Ureter (tissue), 1 donor: ENCODE measurements at regions not wholly inside any gene's neighbourhood (a gene's known extent, or its start where the extent isn't known, plus 50 kb on each side); places are given as distances from the start of the nearest gene placed in this dataset.
"Not testable (repeated sequence)": the region's sequence is repeated elsewhere in the genome, so short reads cannot be mapped to it uniquely, and the experiment has no call there.

Source experiments
- DNase-seq: peaks from one replicate; pipeline ENCODE4 v3.0.0-alpha.2; 2020; ENCODE audit warnings: low spot score
- donor health status: DM: yes; HTN: yes; CAD: no.

DNA sequence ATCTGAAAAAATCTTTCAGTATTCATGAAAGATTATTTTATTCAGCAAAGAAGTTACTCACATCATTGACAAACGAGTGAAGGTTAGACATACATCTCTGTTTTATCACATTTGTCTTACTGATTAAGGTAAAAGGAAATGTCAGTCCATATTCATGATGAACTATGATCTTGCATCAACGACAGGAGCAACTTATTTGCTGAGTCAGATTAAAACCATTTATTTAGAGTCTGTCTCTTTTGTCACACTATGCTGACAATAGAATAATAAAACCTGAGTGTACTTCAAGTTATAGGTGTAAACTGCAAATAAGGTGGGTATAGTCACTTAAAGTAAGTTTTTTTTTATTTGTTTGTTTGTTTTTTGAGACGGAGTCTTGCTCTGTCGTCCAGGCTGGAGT lies 216.5 kb upstream of the SEMA3C start:
- DNase-seq = no peak

DNA sequence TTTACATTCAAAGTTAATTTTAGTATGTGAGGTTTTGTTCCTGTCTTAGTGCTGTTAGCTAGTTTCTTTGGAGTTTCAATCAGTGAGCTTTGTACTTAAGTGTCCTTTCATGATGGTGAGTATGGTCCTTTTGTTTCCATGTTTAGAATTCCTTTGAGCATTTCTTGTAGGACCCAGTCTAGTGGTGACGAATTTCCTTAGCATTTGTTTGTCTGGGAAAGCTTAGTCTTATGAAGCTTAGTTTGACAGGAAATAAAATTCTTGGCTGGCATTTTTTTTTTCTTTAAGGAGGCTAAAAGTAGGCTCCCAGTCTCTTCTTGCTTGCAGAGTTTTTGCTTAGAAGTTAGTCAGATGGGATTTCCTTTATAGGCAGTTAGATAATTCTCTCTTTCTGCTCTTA lies 209.2 kb upstream of the SEMA3C start:
- no peak for DNase-seq

DNA sequence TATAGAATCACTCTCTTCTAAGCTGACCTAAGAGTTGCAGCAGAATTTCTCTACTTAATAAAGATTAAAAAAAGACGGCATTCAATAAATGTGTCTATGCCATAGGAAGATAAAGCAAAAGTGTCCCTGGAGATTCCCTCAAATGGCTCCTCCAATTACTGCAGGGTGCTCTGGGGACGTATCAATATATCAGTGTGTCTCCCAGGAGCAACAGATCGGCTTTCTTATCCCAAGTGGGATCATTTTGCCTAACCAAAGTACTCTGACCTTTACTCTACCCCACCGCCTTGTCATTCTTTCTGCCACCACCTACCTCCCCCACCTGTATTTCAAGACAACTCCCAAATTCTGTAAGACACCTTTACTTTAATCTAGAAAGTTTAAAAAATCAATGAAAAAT lies 202.0 kb upstream of the SEMA3C start:
- DNase-seq = no peak

DNA sequence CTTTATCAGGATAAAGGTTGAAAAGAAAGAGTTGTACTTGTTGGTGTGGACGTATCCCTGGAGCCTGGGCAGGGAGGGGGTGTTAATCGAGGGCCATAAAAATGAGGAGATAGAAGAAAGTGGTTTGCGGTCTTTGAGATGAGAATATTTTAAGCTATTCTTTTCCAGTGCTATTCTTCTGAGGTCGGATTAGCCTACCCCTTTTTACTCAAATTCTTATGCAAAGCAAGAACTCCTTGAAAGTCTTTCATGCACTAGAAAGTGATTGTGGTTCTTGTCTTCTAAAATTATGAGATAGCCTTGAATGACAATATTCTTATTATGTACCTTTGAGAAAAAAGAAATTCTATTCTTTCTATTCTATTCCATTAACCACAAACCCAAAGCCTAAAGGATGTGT lies 201.3 kb upstream of the SEMA3C start:
- DNase-seq = no peak

DNA sequence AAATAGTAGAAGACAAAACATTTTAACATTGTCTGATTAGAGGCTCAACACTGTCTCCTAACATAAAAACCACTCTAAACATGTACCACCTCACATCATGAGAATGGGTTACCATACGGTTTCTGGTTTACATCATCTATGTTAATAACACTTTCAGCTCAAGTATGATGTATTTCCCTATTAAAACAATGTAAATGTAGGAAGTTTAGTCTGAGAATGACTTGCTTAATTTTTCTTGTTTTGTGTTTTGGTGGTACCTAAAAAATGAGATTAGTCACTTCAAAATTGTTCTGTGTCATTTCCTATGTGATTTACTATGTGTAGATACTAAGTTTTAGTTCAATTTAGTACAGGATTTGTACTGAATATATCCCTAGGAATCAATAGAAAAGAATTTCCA lies 195.8 kb upstream of the SEMA3C start:
- DNase-seq = no peak

DNA sequence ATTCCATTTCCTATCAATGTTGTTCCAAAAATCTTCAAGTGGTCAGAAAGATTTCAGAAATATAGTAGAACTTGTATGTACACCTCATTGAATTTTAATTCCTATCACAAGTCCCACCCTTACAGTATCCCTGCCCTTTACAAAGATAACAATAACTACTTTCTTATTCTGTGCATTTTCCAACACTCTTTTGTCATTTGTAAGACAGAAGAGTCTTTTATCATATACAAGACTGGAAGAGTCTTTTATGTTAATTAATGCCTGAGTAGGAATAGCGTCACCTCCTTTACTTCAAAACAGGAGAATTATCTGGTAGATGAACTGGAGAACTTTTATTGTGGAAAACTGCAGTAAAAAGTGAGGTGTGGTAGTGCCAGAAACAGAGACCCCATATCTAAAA lies 193.9 kb upstream of the SEMA3C start:
- no peak for DNase-seq

DNA sequence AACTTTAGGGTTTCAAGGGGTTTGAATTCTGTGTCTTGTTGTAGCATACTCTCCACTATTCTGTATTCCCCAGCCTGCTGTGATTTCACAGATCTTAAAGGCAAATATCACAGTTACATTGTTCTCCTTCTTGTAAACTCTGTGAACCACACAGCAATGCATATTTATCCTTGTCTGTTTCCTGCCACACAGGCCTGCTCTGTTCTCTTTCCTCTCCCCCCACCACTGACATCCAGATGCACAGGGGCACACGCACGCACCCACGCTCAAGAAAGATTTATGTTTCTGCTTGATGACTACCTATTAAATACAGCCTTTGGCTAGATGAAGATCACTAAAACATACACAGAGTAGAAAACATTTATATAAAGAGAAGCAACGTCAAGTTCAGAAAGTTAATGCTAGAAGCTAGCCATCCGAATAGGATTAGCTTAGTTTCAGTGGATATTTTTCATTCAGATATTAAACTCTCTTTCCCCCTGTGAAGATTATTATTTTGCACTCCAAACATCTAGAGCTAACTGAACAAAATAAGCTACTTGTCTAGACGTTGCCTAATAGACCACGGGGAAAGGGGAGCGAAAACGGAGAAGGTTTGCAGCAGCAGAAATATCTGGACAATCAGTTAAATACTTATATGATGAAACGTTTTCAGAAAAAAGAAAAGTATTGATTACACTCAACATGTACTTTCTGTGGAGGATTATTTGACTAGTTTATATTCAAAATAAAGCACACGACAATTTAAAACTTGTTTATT lies 193.1 kb upstream of the SEMA3C start:
- no peak for DNase-seq

DNA sequence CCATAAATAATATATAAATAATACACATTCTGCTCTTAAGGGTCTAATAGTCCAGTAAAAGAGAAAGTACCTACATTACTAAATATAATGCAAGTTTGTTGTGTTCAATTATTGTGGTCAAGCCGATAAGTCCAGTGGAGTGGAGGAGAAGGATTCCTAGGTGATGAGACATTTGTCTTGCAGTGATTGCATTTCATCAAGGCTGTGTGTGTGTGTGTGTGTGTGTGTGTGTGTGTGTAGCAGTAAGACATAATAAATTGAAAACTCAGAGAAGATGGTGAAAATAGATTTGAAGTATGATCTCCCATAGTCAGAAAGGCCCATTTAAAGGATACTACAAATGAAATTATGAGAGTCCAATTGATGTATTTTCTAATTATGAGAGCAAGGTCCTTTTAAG lies 192.5 kb upstream of the SEMA3C start:
- DNase-seq = no peak

DNA sequence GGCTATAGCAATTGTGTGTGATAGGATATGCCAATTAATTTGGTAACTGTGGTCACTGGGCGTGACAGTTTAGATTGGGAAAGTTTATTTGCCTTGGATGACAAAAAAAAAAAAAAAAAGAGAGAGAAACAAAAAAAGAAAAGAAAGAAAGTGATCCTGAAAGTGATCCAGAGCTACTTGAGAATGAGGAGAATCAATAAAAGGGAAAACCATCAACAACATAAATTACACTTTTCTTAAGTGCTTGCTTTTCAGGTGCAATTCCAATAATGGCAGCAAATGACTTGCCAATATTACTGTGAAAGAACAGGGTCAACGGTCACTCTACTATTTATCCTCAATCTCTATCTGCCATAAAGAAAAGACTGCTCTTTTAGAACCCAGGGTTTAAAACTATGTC lies 191.8 kb upstream of the SEMA3C start:
- no peak for DNase-seq

DNA sequence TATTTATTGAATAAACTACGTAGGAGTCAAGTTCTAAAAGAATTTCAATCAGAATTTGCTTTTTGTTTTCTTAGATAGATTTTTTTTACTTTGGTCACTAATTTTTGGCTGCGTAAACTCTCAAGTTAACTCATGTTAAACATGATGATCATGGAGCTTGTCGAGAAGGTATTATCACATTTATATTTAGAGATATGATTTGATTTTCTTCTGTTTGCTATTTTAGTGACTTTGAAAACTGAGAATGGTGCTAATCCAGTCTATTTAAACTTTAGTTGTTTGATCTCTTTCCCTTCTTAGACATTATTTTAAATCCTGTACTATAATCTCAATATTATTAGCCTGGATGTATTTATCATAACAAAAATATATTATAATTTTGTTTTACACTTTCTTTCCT lies 179.4 kb upstream of the SEMA3C start:
- no peak for DNase-seq

DNA sequence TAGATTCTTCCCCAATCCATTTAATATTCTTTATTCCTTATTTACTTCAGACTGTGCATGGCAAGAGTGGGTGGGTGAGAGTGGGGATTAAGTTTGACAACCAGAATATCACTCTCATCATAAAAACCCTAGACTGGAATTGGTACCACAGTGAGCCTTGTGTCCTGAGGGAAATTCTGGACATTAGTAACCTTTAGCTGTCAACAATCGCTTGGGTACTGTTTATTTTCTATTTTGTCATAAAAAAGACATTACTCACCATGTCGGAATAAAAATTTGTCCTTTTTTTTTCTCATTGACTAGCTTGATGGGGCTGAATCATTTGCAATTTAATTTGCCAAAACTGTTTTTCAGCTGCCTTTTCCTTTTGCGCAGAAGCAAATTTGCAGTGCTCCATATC lies 176.1 kb upstream of the SEMA3C start:
- DNase-seq = no peak

DNA sequence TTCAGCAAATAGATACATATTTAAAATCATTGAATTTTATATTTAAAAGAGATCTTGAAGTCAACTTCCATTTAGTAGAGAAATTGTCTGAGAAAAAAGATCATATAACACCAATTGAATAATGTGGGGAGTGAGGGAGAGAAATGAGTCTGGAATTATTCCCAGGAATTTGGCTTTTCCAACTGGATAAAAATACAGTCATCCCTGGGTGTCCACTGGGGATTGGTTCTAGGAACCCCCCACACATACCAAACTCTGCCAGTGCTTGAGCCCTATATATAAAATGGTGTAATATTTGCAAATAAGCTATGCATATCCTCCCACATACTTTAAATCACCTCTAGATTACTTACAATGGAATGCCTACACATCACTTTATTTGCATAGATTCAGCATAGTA lies 162.8 kb upstream of the SEMA3C start:
- DNase-seq = no peak

DNA sequence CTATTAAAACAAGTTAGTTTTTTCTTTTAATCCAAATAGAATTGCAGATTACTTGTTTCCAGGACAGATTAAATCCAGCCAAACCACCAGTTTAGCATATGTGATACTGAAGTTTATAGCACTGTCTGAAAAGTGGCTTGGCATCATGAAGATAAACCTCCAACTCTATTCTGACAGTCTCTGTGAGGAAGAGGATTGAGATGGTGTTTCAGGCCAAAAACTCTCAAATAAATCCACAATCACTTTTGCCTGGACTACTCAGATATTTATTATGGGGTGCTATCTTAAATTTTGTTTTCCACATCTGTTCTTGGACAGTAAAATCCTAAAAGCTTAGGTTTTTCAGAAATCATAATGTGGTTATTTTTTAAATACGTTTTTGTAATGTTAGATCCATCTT lies 161.7 kb upstream of the SEMA3C start:
- no peak for DNase-seq

DNA sequence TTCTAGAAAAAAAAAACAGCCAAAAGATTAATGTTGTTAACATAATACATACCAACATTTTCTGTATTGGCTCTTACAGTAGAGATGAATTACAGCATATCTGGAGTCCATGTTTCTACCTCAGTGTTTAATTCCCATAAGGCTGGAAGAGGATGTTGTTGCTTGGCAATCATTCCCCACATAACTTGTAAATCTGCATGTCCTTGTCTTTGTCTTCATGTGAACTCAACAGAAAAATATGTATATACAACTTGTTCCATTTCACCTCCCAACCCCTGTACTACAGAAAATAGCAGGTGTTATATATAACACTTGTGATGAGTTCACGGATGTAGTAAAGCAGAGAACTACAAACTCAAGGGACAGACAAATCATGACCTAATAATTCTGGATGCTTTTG lies 160.9 kb upstream of the SEMA3C start:
- DNase-seq = no peak

DNA sequence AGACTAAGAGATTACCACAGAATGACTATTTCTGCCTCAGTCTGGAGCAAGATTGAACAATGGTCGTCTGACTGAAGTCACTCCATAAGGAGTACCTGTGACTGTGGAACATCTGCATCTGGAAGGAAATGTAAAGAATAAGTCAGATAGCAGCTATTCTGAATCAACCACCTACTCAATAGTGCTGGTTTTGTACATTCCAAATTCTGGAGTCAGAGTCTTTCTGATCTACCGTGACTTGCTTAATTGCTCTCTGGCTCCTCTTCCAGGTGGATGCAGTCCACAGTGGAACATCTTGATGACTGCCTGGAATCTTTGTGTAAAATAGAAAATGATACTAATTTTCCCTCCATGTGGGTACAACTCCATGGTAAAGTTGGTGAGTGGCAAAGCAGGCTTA lies 156.3 kb upstream of the SEMA3C start:
- DNase-seq = no peak

DNA sequence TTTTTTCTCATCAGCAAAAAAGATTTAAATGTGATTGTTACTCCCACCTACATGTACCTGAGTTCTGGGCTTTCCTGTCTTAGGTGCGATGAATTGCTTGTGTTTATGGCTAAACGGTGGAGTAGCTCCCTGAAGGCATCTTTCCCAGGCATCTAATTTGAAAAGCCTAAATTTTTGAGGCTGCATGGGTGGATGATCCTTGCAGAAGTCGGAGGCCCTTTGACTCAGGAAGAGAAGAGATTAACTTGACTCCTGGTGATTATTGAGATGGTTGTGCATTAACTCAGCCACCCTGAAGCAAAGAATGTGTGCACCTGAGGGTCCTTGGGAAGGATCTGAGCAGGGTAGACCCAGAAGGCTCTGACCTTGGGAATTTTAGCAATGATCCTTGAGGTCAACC lies 155.6 kb upstream of the SEMA3C start:
- no peak for DNase-seq

DNA sequence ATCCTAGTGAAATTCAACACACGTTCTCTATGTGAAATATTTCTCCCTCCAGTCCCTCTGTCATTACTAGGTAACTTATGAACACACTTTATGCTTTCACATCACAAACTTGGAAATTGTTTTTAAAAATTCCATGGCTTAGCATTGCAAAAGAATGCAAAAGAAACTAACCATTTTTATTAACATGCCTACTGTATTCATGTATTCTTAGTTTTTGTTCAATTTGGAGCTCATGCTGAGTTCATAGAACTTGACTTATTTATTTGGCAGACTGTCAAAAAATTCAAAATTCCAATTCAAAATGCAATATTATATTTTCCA lies 155.0 kb upstream of the SEMA3C start:
- no peak for DNase-seq

DNA sequence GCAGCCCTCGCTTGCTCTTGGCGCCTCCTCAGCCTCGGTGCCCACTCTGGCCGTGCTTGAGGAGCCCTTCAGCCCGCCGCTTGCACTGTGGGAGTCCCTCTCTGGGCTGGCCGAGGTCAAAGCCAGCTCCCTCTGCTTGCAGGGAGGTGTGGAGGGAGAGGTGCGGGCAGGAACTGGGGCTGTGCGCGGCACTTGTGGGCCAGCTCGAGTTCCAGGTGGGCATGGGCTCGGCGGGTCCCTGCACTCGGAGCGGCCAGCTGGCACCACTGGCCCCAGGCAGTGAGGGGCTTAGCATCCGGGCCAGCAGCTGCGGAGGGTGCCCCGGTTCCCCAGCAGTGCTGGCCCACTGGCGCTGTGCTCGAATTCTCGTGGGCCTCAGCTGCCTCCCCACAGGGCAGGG lies 152.1 kb upstream of the SEMA3C start:
- DNase-seq = no peak

DNA sequence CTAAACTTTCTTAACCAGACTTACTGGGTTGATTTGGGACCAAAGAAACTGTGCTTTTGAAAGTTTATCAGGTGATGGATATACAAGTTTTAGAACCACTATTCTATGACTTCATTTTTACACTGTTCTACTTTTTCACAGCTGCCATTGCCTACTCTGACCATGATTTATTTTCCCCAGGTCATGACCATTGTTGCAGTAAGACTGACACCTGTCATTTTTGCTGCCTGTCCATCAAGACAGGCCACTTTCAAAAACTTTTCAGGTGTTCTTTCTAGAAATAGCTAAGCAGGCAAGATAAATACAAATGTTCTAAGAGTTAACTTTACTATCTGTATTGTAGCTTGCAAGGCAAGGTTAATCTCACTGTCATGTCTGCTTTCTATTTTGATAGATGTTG lies 147.9 kb upstream of the SEMA3C start:
- no peak for DNase-seq

DNA sequence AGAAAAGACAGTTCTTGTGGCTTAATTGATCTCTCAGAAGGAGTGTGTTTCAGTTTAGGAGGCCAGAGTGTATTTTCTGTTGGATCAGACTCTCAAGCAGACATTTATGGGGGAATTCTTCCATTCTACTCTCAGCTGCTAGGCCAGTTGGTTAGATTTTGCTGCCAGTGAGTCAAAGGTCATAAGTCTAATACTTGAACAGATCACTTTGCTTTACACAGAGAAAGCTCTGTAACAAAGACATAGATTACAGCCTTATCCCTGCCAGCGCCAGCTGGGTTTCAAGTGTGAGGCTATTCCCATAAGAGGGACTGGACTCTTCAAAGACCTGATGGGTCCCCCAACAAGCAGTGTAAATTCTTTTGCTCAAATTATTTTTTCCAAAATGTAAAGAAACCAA lies 145.6 kb upstream of the SEMA3C start:
- DNase-seq = no peak

DNA sequence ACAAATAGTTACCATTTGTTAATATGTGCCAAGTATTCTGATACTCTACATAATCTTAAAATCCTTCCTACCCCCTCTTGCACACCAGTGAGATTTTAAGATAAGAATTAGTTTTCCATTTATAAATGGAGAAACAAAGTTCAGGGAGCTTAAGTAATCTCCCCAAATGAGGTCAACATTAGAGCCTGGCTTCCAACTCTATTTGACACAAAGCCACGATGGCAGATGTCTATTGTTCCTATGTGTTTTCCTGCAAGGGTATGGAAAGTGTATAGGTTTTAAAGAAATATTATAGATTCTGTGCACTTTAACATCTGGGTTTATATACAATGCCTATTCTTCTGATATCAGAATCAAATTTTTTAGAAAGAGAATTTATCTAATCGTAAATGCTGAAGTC lies 143.9 kb upstream of the SEMA3C start:
- no peak for DNase-seq

DNA sequence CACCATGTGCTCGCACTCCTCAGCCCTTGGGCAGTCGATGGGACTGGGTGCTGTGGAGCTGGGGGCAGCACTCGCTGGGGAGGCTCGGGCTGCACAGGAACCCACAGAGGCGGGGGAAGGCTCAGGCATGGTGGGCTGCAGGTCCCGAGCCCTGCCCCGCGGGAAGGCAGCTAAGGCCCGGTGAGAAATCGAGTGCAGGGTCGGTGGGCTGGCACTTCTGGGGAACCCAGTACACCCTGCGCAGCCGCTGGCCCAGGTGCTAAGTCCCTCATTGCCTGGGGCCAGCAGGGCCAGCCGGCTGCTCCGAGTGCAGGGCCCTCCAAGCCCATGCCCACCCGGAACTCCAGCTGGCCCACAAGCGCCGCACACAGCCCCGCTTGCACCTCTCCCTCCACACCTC lies 138.6 kb upstream of the SEMA3C start:
- DNase-seq = not testable (repeated sequence)

DNA sequence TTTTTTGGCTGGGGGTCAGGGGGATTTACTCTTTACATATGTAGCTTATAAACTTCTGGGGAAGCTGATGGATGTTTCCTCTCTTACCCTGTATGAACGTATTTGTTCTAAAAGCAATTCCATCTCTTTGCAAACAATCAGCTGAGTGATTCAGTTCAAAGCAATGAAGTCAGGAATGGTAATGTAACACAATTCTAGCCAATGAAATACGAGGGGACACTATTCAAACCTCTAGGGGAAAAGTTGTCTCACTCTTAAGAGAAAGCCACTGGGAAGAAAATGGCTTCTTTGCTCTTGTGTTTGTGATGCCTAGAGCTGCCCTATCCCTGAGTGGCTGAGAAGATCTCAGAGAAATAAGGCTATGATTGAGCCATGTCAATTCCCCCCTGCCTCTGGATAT lies 134.8 kb upstream of the SEMA3C start:
- no peak for DNase-seq

DNA sequence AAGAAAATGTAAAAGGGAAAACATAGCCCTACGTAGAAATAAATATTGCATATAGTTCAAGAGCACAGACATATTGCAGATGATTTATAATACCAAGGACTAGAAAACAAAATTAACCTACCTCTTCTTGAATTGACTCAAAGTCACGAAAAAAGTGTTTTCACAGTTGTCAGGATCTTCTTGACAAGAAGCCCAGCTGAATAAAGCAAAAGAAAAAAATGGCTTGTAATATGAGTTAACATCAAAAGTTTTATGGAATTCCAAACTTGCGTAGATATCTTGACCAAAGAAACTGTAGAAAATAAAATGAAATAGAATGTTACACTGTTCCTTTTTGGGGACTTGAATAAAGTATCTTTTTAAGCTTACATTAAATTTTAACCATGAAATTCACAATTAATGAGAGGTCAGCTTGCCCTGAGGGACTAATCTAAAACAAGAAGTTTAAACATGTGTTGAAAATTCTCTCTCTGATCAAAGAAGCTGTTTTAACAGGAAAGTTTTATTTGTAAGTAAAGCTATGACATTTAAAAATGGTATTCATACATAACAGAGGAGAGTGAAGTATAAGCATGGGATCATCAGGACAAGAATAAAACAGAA lies 133.1 kb upstream of the SEMA3C start:
- no peak for DNase-seq
